HG03045 (cell line): ENCODE measurements at regions not wholly inside any gene's neighbourhood (a gene's known extent, or its start where the extent isn't known, plus 50 kb on each side); places are given as distances from the start of the nearest gene placed in this dataset.
"Not testable (repeated sequence)": the region's sequence is repeated elsewhere in the genome, so short reads cannot be mapped to it uniquely, and the experiment has no call there.

Experiments used
- ATAC-seq: cut with Tn5 transposase; IDR thresholded peaks from one replicate; pipeline ENCODE4 v1.9.1; 2021; ENCODE audit warnings: mild to moderate bottlenecking, moderate library complexity; ENCODE audit not compliant: unreplicated experiment

DNA sequence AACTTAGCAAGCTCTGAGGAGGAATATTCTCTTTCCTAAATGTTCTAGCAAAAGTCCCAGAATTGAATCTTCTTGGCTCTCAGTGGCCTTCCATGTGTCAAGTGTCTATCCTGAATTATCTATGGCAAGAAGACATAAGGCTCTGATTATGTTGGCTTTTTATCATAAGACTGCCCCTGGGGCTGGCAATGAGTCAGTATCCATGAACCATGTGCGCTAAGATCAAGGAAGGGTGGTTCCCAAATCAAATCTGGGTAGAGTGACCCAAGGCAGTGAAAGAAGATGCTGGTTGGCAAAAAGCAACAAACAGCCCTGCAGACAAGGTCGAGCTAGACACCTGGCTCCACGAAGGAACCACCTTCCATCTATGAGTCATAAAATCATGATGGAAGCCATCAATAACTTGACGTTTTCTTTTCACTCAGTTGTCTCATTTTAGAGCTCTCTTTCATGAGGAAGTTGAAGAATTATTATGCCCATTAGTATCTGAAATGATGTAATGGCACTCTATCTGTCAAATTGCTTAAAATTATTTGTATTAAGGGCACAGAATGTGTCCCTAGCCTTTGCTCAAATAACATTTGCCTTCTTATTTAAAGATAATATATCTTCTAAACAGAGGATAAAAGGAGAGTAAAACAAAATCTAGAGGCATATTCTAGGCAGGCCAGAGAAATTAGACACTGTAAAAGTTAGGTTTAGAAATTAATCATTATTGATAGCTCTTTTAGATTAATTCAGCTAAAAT, 657.7 kb upstream of the GOT2 start:
- no peak for ATAC-seq

DNA sequence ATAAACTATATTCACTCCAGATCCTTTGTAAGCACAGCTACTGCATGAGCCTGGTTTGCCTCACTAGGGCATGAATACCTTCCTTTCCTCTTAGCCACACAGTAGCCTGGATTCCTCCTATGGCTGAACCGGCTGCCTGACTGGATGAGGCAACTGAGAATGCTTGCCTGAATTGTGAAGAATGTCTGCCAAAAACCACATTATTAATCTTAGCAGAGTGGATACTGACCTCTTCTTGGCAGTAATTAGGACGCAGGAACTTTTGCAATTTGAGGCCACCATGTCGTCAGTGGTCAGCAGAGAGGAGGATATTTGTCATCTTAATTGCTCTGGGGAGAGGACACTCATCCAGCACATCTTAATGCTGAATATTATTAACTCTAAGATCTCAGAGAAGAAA, 651.8 kb upstream of the GOT2 start:
- no peak for ATAC-seq

DNA sequence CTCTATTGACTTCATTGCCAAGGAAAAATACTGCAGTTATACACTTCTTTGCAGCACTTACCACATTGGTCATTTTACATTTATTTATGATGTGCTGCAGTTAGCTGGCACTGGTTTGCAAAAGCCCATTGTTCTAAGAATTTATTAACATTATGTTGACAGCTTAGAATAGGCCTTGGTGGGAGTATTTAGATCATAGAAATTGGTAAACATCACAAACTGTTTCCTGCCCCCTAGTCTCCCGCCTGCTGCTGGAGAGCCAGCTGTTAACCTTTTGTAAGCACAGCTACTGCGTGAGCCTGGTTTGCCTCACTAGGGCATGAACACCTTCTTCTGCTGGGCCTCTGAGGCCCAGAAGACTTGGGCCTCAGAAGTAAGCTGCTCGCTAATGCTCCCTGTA, 651.4 kb upstream of the GOT2 start:
- no peak for ATAC-seq

DNA sequence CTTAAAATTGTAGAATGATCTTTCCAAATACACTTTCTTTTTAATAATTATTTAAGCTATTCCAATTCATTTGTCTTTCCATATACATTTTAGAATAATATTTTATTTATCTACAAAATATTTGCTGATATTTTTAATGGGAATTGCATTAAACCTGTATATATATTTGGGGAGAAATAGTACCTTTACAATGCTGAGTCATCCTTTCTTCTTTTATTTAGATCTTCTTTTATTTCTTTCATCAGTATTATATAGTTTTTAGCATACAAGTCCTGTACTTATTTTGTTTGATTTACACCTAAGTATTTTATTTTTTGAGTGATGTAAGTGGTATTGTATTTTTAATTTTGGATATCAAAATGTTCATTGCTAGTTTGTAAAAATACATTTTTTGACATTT, 639.5 kb upstream of the GOT2 start:
- no peak for ATAC-seq

- no peak for ATAC-seq
Measured at GRCh38 chr16:59370717-59371116, 636.6 kb upstream of the GOT2 start.

- no peak for ATAC-seq
Measured at GRCh38 chr16:59369523-59369922, 635.4 kb upstream of the GOT2 start.

GRCh38 chr16:59368586-59368985, 634.5 kb upstream of the GOT2 start:
- ATAC-seq, result no peak

DNA sequence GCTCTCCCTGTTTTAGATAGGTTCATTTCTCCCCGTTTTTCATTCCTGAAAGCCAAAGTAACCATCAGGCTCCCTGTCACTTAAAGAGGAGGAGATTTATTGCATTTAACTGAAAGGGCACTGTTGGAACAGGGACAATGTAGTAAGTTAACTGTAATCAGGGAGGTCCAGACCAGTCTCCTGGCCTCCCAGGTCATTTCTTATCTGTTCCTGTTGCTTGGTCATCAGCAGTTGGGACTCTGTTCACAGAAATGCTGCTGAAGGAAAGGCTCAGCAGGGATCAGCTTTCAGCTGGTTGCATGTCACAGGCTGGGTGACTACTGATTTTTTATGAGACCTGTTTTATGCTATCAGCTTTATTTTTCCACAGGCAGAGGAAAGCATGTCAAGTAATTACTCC, 622.6 kb upstream of the GOT2 start:
- no peak for ATAC-seq

GRCh38 chr16:59356144-59356543, 622.0 kb upstream of the GOT2 start:
- no peak for ATAC-seq

GRCh38 chr16:59355704-59356103, 621.6 kb upstream of the GOT2 start:
- no peak for ATAC-seq

- ATAC-seq, result no peak
Measured at GRCh38 chr16:59351305-59351903, 617.3 kb upstream of the GOT2 start.

GRCh38 chr16:59350670-59351069, 616.6 kb upstream of the GOT2 start:
- no peak for ATAC-seq

- ATAC-seq, result no peak
Measured at GRCh38 chr16:59342669-59343068, 608.6 kb upstream of the GOT2 start.

DNA sequence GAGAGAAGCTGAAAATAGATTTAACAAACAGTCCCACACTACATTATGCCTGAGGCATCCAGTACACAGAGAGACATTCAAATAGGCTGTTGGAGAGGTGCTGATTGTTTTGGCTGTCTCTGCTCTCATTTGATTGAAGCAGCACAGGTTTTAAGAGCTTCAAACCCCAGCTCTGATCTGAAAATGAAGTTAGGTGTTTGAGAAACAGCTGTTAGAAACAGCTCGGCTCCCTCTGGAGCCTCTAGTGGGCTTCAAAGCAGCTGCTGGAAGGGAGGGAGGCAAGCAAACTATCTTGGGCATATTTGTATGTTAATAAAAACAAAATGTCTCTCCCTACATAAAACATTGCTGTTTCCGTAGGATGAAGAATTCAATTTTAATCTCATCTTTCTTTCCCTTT, 607.3 kb upstream of the GOT2 start:
- no peak for ATAC-seq

- no peak for ATAC-seq
Measured at GRCh38 chr16:59339871-59340270, 605.8 kb upstream of the GOT2 start.

DNA sequence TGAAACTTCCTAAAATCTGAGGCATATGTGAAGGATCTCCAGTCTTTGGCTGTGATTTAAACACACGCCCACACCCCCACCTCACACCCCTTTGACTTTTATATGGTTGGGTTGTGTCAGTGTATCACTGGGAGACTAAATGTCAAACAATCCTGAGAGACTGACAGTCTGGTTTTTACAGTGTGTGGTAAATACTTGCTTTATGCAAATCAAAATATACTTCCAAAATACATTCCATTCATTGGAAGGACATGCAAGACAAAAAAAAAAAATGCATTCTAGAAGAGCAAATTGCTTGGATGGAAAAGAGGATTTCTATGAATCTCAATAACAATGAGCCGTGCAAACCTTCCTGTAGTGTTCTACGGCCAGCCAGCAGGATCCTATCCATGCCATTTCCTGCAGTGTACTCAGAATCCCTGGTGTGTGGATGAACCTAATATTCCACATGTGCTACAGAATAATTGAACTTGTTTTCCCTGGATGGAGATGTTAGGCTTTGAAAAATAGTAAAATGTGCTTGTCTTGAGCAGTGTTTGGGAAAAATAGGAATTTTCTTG, 602.1 kb upstream of the GOT2 start:
- no peak for ATAC-seq

- ATAC-seq, result not testable (repeated sequence)
Measured at GRCh38 chr16:59331708-59332107, 597.6 kb upstream of the GOT2 start.

- no peak for ATAC-seq
Measured at GRCh38 chr16:59330019-59330670, 596.0 kb upstream of the GOT2 start.

DNA sequence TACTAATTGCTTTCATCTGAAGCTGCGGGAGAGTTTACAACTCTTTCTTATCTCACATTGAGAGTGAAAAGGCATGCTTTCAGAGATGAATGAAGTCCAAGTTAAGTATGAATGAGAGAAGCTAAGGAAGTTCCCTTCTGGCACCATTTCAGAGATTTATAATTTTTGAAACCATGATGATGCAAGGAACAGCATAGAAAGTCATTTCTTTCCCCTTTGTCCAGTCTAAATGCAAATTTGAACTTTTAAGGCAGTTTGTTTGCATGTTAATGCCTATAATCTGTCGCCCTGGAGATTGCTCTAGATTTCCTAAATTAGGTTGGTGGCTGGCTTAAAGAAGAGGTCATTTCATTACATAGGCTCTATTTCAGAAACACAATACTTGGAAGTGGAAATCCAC, 594.8 kb upstream of the GOT2 start:
- ATAC-seq, result no peak

GRCh38 chr16:59327894-59328293, 593.8 kb upstream of the GOT2 start:
- ATAC-seq, result no peak

DNA sequence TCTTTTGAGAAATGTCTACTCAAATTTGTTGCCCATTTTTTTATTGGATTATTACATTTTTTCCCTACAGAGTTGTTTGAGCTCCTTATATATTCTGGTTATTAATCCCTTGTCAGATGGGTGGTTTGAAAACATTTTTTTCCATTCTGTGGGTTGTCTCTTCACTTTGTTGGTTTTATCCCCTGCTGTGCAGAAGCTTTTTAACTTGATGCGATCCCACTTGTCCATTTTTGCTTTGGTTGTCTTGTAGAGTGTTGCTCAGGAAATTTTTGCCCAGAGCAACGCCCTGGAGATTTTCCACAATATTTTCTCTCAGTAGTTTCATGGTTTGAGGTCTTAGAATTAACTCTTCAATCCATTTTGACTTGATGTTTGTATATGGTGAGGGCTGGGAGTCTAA, 592.8 kb upstream of the GOT2 start:
- no peak for ATAC-seq

GRCh38 chr16:59324462-59324861, 590.3 kb upstream of the GOT2 start:
- no peak for ATAC-seq
